Activated T-cell treated with anti-CD3 and anti-CD28 coated beads, Interleukin-2, amount 50 U/mL, for 24 hours (primary cell): ENCODE measurements at regions not wholly inside any gene's neighbourhood (a gene's known extent, or its start where the extent isn't known, plus 50 kb on each side); places are given as distances from the start of the nearest gene placed in this dataset.
A peak's percentile ranks its signal among the peaks of the same experiment; 100 is the strongest.
"Not testable (repeated sequence)": the region's sequence is repeated elsewhere in the genome, so short reads cannot be mapped to it uniquely, and the experiment has no call there.

Experiments
- DNase-seq: peaks from one replicate; pipeline ENCODE4 v3.0.0-alpha.2; 2020
- H3K27ac Mint-ChIP-seq: 2 replicates; pipeline ENCODE4 v1.8.0; 2020; ENCODE audit warnings: mild to moderate bottlenecking, mixed read lengths
- H3K27me3 Mint-ChIP-seq: 2 replicates; pipeline ENCODE4 v1.8.0; 2020; ENCODE audit warnings: mixed read lengths
- H3K36me3 Mint-ChIP-seq: 2 replicates; pipeline ENCODE4 v1.8.0; 2020; ENCODE audit warnings: low read depth, mixed read lengths
- H3K4me1 Mint-ChIP-seq: 2 replicates; pipeline ENCODE4 v1.8.0; 2020; ENCODE audit warnings: low read depth, mixed read lengths
- H3K4me3 Mint-ChIP-seq: 2 replicates; pipeline ENCODE4 v1.8.0; 2020; ENCODE audit warnings: mild to moderate bottlenecking, moderate library complexity, mixed read lengths
- H3K9me3 Mint-ChIP-seq: 2 replicates; pipeline ENCODE4 v1.8.0; 2020; ENCODE audit warnings: mixed read lengths

- DNase-seq = no peak
- peaks cover 11% of the 10 kb centered on the region for H3K9me3 Mint-ChIP-seq
- H3K36me3 Mint-ChIP-seq = no peaks in the 10 kb centered on the region
- no peak overlapping the region for H3K27ac Mint-ChIP-seq
- no peak overlapping the region for H3K4me3 Mint-ChIP-seq
- H3K4me1 Mint-ChIP-seq = peaks cover 15% of the 10 kb centered on the region
- peaks cover 2% of the 10 kb centered on the region for H3K27me3 Mint-ChIP-seq
These were observed 272.8 kb downstream of the COG6 start for GRCh38 chr13:39928261-39928660.

GRCh38 chr13:39929583-39929982, 274.1 kb downstream of the COG6 start:
- H3K27me3 Mint-ChIP-seq = peaks cover 2% of the 10 kb centered on the region
- DNase-seq = no peak
- H3K9me3 Mint-ChIP-seq = peaks cover 10% of the 10 kb centered on the region
- no peak overlapping the region for H3K27ac Mint-ChIP-seq
- peaks cover 15% of the 10 kb centered on the region for H3K4me1 Mint-ChIP-seq
- no peak overlapping the region for H3K4me3 Mint-ChIP-seq
- H3K36me3 Mint-ChIP-seq = no peaks in the 10 kb centered on the region

GRCh38 chr13:39930060-39930459, 274.6 kb downstream of the COG6 start:
- H3K27me3 Mint-ChIP-seq = peaks cover 2% of the 10 kb centered on the region
- no peaks in the 10 kb centered on the region for H3K36me3 Mint-ChIP-seq
- no peak overlapping the region for H3K4me3 Mint-ChIP-seq
- peaks cover 18% of the 10 kb centered on the region for H3K4me1 Mint-ChIP-seq
- DNase-seq = no peak
- H3K27ac Mint-ChIP-seq = no peak overlapping the region
- peaks cover 6% of the 10 kb centered on the region for H3K9me3 Mint-ChIP-seq

- Mint-ChIP-seq H3K9me3 (no peaks in the 10 kb centered on the region), H3K27me3 (peaks cover 2% of the 10 kb centered on the region), H3K4me1 (peaks cover 23% of the 10 kb centered on the region), H3K27ac (no peak overlapping the region), H3K36me3 (no peaks in the 10 kb centered on the region), H3K4me3 (no peak overlapping the region)
- no peak for DNase-seq
These were observed 275.3 kb downstream of the COG6 start for GRCh38 chr13:39930544-39931444.

GRCh38 chr13:39931505-39931904, 276.0 kb downstream of the COG6 start:
- peaks cover 2% of the 10 kb centered on the region for H3K27me3 Mint-ChIP-seq
- H3K4me3 Mint-ChIP-seq = no peak overlapping the region
- H3K9me3 Mint-ChIP-seq = no peaks in the 10 kb centered on the region
- H3K27ac Mint-ChIP-seq = no peak overlapping the region
- H3K36me3 Mint-ChIP-seq = no peaks in the 10 kb centered on the region
- no peak for DNase-seq
- H3K4me1 Mint-ChIP-seq = peaks cover 26% of the 10 kb centered on the region

- not testable (repeated sequence) for DNase-seq, H3K9me3 Mint-ChIP-seq
These were observed 277.1 kb downstream of the COG6 start for GRCh38 chr13:39932514-39932913.

GRCh38 chr13:39935155-39935554, 279.7 kb downstream of the COG6 start:
- H3K4me1 Mint-ChIP-seq = peaks cover 38% of the 10 kb centered on the region
- DNase-seq = no peak
- no peaks in the 10 kb centered on the region for H3K27me3 Mint-ChIP-seq
- H3K9me3 Mint-ChIP-seq = no peaks in the 10 kb centered on the region
- no peak overlapping the region for H3K4me3 Mint-ChIP-seq
- H3K36me3 Mint-ChIP-seq = no peaks in the 10 kb centered on the region
- no peak overlapping the region for H3K27ac Mint-ChIP-seq

More at GRCh38 chr13:39932514-39932913, 277.1 kb downstream of the COG6 start:
- H3K27ac Mint-ChIP-seq, H3K27me3 Mint-ChIP-seq, H3K36me3 Mint-ChIP-seq, H3K4me3 Mint-ChIP-seq: not testable (repeated sequence)
- peaks cover 35% of the 10 kb centered on the region for H3K4me1 Mint-ChIP-seq

- no peaks in the 10 kb centered on the region for H3K9me3 Mint-ChIP-seq
- peaks cover 41% of the 10 kb centered on the region for H3K4me1 Mint-ChIP-seq
- H3K4me3 Mint-ChIP-seq = no peak overlapping the region
- no peaks in the 10 kb centered on the region for H3K27me3 Mint-ChIP-seq
- no peak for DNase-seq
- H3K36me3 Mint-ChIP-seq = no peaks in the 10 kb centered on the region
- H3K27ac Mint-ChIP-seq = no peak overlapping the region
These were observed 283.1 kb downstream of the COG6 start for GRCh38 chr13:39938596-39938995.

GRCh38 chr13:39941236-39941635, 285.8 kb downstream of the COG6 start:
- DNase-seq = no peak
- no peak overlapping the region for H3K27ac Mint-ChIP-seq
- no peaks in the 10 kb centered on the region for H3K36me3 Mint-ChIP-seq
- no peaks in the 10 kb centered on the region for H3K27me3 Mint-ChIP-seq
- peaks cover 43% of the 10 kb centered on the region for H3K4me1 Mint-ChIP-seq
- H3K9me3 Mint-ChIP-seq = no peaks in the 10 kb centered on the region
- no peak overlapping the region for H3K4me3 Mint-ChIP-seq

GRCh38 chr13:39941911-39942551, 286.6 kb downstream of the COG6 start:
- peaks cover 37% of the 10 kb centered on the region for H3K4me1 Mint-ChIP-seq
- H3K27ac Mint-ChIP-seq = no peak overlapping the region
- DNase-seq = no peak
- H3K27me3 Mint-ChIP-seq = no peaks in the 10 kb centered on the region
- no peaks in the 10 kb centered on the region for H3K9me3 Mint-ChIP-seq
- H3K4me3 Mint-ChIP-seq = no peak overlapping the region
- no peaks in the 10 kb centered on the region for H3K36me3 Mint-ChIP-seq

GRCh38 chr13:39942552-39943273, 287.3 kb downstream of the COG6 start:
- no peak overlapping the region for H3K4me3 Mint-ChIP-seq
- no peaks in the 10 kb centered on the region for H3K9me3 Mint-ChIP-seq
- no peaks in the 10 kb centered on the region for H3K27me3 Mint-ChIP-seq
- peak; percentile 79 for DNase-seq
- H3K27ac Mint-ChIP-seq = no peak overlapping the region
- peaks cover 32% of the 10 kb centered on the region for H3K4me1 Mint-ChIP-seq
- H3K36me3 Mint-ChIP-seq = no peaks in the 10 kb centered on the region

- no peaks in the 10 kb centered on the region for H3K36me3 Mint-ChIP-seq
- H3K4me3 Mint-ChIP-seq = no peak overlapping the region
- no peaks in the 10 kb centered on the region for H3K27me3 Mint-ChIP-seq
- no peaks in the 10 kb centered on the region for H3K9me3 Mint-ChIP-seq
- no peak overlapping the region for H3K27ac Mint-ChIP-seq
- no peak for DNase-seq
- peaks cover 37% of the 10 kb centered on the region for H3K4me1 Mint-ChIP-seq
These were observed 288.2 kb downstream of the COG6 start for GRCh38 chr13:39943711-39944110.

GRCh38 chr13:39945226-39945625, 289.8 kb downstream of the COG6 start:
- Mint-ChIP-seq H3K4me3 (no peak overlapping the region), H3K36me3 (no peaks in the 10 kb centered on the region), H3K27ac (no peak overlapping the region), H3K27me3 (no peaks in the 10 kb centered on the region), H3K9me3 (no peaks in the 10 kb centered on the region), H3K4me1 (peaks cover 38% of the 10 kb centered on the region)
- no peak for DNase-seq

GRCh38 chr13:39946769-39947168, 291.3 kb downstream of the COG6 start:
- no peak for DNase-seq
- H3K4me1 Mint-ChIP-seq = peaks cover 46% of the 10 kb centered on the region
- H3K27me3 Mint-ChIP-seq = no peaks in the 10 kb centered on the region

GRCh38 chr13:39951301-39951700, 295.8 kb downstream of the COG6 start:
- no peak for DNase-seq
- Mint-ChIP-seq H3K4me1 (peaks cover 55% of the 10 kb centered on the region), H3K4me3 (no peak overlapping the region), H3K9me3 (no peaks in the 10 kb centered on the region), H3K36me3 (no peaks in the 10 kb centered on the region), H3K27me3 (no peaks in the 10 kb centered on the region), H3K27ac (no peak overlapping the region)

More at GRCh38 chr13:39946769-39947168, 291.3 kb downstream of the COG6 start:
- Mint-ChIP-seq H3K9me3 (no peaks in the 10 kb centered on the region), H3K27ac (no peak overlapping the region), H3K36me3 (no peaks in the 10 kb centered on the region), H3K4me3 (no peak overlapping the region)
